ENCODE measurements at regions not wholly inside any gene's neighbourhood (a gene's known extent, or its start where the extent isn't known, plus 50 kb on each side); places are given as distances from the start of the nearest gene placed in this dataset.
"Not testable (repeated sequence)": the region's sequence is repeated elsewhere in the genome, so short reads cannot be mapped to it uniquely, and the experiment has no call there.

DNA sequence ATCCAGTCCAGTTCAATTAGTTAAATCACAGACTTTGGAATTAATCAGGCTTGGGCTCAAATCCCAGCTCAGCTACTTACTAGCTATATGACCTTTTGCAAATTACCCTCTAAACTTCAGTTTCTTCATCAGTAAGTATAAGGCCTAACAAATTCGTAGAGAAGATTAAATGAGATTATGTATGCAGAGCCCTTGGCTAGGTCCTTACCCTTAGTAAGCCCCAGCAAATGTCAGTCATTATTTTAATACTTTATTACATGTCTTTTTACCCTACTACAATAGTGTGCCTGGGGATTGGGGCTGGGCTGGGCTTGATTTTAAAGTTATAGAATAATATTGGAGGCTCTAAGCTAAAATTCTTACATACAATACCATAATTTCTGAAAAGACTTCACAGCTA is 326.1 kb upstream of the PREP start:
- no peak for DNase-seq (ENCODE audit: low read depth)

GRCh38 chr6:105726902-105727655 is 324.2 kb upstream of the PREP start:
- DNase-seq (ENCODE audit: low read depth) = no peak

DNA sequence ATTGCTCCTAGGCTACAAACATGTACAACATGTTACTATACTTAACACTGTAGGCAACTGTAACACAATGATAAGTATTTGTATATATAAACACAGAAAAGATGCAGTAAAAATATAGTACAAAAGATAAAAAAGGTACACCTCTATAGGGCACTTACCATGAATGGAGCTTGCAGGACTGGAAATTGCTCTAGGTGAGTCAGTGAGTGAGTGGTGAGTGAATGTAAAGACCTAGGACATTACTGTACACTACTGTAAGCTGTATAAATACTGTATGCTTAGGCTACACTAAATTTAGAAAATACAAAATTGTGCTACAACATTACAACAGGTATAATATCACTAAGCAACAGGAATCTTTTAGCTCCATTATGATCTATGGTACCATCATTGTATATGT is 312.0 kb upstream of the PREP start:
- no peak for DNase-seq (ENCODE audit: low read depth)

DNA sequence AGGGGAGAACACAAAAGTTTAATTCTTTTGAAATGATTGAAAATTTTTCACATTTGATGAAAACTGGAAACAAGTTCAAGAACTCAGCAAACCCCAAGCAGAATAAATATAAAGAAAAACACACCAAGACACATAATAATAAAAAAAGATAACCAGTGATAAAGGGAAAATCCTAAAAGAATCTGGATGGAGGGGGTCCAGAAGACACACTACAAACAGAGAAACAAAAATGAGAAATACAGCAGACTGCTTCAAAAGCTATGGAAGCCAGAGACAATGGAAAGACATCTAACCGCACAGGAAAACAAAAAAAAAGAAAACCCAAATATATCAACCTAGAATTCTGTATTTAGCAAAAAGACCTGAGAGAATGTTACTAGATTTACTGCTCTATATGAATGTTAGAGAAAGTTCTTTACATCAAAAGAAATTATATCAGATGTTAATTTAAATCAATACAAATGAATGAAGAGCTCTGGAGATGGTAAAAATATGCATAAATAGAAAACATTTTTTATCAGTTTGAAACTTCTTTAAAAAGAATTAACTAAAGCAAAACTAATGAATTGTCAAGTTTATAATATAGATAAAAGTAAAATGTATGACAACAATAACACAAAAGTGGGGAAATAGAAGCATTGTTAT is 310.7 kb upstream of the PREP start:
- DNase-seq (ENCODE audit: low read depth) = peak; percentile 27

DNA sequence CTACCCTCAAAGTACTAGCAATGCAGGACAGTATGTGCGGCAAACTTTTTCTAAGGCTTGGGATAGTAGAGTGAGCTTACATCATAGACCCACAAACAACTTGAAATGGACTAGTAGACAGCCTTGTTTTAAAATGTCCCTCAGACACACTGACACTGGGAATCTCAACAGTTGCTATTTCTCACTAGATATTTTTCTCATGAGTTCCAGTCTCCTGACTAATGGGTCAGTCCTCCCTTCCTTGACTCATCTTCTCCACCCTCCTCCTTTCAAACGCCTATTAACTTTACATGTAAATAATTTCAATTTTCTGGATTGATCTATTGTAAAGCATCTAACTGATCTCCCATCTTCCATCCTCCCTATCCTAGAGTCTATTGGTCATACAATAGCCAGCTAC is 308.3 kb upstream of the PREP start:
- DNase-seq (ENCODE audit: low read depth) = peak; percentile 19

GRCh38 chr6:105705608-105706007 is 302.7 kb upstream of the PREP start:
- DNase-seq (ENCODE audit: low read depth) = no peak

GRCh38 chr6:105695461-105695860 is 292.6 kb upstream of the PREP start:
- DNase-seq (ENCODE audit: low read depth) = no peak

GRCh38 chr6:105692613-105693215 is 289.8 kb upstream of the PREP start:
- no peak for DNase-seq (ENCODE audit: low read depth)

DNA sequence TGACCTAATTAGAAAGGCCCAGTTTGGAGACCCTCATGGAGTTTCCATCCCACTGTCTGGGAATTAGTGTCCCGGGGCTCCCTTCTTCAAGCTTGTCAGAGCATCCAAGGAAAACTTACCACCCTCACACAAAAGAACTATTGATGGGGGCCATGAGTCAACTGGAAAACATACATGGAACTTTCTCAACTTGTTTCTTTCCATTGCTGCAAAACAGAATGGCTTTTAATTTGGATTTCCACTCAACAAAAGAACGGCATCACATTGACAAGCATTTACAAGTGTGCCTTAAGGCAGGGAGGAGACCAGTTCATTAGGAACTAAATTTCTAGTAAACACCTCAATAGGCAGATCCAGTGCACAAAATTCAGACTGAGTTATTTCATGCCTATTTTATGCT is 289.1 kb upstream of the PREP start:
- no peak for DNase-seq (ENCODE audit: low read depth)

DNA sequence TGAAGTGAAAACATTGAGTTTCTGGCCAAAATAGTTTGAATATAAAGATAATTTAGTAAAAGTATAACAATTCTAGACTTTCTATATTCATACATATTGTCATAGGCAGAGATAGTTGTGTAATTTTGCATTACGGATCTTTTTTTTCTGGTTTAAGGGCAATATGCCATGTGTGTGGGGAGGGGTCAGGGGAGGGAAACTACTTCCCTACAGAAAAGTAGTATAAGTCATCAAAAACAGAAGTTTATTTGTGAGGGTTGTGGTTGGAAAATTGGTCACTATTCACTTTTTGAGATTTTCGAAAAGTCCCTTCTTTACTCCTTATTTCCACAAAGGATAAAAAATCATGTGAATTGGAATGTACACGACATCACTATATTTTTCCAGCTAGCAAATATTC is 288.2 kb upstream of the PREP start:
- DNase-seq (ENCODE audit: low read depth) = no peak

GRCh38 chr6:105688573-105688972 is 285.7 kb upstream of the PREP start:
- DNase-seq (ENCODE audit: low read depth) = peak; percentile 24

DNA sequence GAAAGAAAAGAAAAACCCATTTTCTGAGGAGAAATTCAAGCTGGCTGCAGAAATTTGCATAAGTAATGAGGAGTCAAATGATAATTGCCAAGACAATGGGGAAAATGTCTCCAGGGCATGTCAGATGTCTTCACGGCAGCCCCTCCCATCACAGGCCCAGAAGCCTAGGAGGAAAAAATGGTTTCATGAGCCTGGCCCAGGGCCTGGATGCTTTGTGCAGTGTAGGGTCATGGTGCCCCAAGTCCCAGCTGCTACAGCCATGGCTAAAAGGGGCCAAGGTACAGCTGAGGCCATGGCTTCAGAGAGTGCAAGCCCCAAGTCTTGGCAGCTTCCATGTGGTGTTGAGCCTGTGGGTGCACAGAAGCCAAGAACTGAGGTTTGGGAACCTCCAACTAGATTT is 283.9 kb upstream of the PREP start:
- not testable (repeated sequence) for DNase-seq (ENCODE audit: low read depth)

GRCh38 chr6:105681061-105681460 is 278.2 kb upstream of the PREP start:
- DNase-seq (ENCODE audit: low read depth) = no peak

DNA sequence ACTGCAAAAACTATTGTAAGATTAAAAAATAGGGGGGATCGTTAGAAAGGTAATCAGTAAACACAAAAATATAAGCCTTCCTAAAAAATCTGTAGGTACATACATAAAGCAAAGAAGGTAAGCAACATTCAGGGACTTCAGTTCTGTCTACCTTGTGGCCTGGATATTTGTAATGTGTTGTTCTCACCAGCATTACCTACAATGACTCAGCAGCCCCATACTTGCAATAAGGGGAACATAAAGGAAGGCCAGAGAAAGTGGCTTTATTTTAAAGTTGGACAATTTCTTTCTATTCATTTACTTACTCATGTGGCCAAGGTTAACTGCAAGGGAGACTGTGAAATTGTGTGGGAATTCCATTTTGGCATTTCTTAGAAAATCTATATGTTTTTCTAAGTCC is 277.2 kb upstream of the PREP start:
- DNase-seq (ENCODE audit: low read depth) = no peak

DNA sequence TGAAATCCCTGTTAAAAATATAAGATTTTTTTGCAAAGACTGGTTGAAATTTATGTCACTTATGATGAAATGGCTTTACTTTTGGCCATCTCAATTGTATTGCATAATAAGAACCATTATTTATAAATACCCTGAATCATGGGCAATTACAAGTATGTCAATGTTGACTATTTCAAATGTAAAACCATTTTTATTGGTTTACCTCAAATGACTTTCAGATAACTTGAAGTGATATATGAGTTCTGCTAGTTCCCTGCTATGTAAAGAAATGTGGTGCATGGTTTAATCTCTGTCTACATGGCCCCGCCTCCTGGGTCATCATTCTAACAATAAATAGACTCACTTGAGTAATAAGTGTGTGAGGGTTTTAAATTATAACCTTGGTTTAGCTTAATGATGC is 275.6 kb upstream of the PREP start:
- DNase-seq (ENCODE audit: low read depth) = peak; percentile 23

- peak; percentile 32 for DNase-seq (ENCODE audit: low read depth)
These were observed 275.0 kb upstream of the PREP start for GRCh38 chr6:105677671-105678475.

- DNase-seq (ENCODE audit: low read depth) = no peak
These were observed 274.0 kb upstream of the PREP start for GRCh38 chr6:105676857-105677256.

GRCh38 chr6:105675715-105676397 is 273.0 kb upstream of the PREP start:
- peak; percentile 98 for DNase-seq (ENCODE audit: low read depth)

GRCh38 chr6:105672856-105673538 is 270.1 kb upstream of the PREP start:
- DNase-seq (ENCODE audit: low read depth) = not testable (repeated sequence)

DNA sequence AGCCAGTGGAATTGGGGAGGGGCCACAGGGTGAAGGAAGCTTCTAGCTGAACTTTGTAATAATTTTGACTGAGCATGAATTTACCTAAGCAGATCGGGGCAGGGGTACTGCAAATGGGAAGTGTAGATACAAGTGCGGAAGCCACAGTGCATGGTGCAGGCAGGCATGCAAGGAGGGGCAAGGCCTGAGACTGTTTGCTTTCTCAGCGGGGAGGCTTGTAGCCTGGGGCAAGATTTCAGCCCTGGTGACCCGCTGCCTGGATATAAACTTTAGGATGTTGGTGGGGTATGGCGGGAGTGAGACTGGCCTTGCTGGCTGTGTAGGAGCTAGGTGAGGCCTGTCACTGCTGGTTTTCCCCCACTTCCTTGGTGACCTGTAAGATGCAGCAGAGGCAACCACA is 266.4 kb upstream of the PREP start:
- DNase-seq (ENCODE audit: low read depth) = peak; percentile 63

- no peak for DNase-seq (ENCODE audit: low read depth)
These were observed 264.2 kb upstream of the PREP start for GRCh38 chr6:105667056-105667455.
